Right kidney (tissue), 1 donor: ENCODE measurements at regions not wholly inside any gene's neighbourhood (a gene's known extent, or its start where the extent isn't known, plus 50 kb on each side); places are given as distances from the start of the nearest gene placed in this dataset.
"Not testable (repeated sequence)": the region's sequence is repeated elsewhere in the genome, so short reads cannot be mapped to it uniquely, and the experiment has no call there.

Source experiments
- DNase-seq: peaks from one replicate; pipeline ENCODE4 v3.0.0-alpha.2; 2016

DNA sequence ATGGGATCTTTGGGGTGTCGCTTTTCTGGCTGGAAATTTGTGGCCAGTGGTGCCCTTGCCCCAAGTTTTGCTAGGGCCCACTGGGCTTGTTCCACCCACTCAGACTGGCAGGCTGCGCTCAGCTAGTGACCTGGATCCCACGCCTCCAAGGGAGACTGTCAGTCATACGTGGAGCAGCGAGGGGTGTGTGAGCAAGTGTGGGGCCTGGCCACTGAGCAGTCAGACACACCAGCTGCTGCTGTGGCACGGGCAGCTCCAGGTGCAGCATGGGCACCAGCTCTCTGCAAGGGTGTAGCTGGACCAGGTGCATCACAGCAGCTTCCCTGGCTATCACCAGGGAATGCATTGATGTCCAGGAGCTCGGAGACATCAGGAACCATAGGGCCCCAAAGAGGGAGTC is 327.0 kb downstream of the NR4A2 start:
- DNase-seq = no peak

DNA sequence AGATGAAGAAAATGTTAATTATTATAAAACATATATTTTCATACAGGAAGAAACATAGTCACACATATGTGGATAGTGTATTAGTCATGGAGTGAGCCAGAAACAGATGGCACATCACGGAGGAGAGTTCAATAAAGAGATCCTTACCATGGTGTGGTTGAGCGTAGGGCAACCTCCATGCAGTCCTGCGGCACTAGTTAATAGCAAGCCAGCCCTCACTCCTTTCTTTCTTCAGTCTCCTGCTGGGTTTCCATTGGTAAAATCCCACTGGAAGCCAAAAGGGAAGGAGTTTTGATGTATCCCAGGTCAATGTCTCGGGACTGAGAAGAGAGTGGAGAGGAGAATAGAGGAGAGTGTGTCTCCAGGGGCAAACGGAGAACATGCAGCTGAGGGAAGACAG is 328.1 kb downstream of the NR4A2 start:
- DNase-seq = no peak

DNA sequence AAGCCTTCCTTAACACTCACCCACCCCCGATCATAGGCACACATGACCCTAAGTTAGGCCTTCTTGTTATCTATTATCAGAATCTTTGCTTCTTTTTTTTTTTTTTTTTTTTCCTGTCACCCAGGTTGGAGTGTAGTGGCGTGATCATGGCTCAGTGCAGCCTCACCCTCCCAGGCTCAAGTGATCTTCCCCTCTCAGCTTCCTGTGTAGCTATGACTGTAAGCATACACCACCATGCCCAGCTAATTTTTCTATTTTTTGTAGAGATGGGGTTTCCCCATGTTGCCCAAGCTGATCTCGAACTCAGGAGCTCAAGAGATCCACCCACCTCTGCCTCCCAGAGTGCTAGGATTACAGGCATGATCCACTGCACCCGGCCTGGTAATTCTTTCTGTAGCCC is 328.7 kb downstream of the NR4A2 start:
- no peak for DNase-seq

DNA sequence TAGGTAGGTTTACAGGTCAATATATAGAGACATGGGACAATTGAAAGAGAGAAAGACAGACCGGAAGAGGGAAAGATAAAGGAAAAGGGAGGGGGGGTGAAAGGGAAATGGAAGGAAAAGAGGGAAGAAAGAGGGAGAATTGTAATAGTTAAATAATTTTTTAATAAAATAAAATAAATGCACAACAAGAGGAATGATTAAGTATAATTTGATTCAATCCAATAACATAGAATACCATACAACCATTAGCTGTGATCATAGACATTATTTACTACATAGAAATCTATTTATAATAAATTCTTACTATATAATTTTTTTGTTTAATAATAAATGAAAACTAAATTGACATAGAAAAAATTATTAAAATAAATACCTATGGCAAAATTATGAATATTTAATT is 330.7 kb downstream of the NR4A2 start:
- no peak for DNase-seq

DNA sequence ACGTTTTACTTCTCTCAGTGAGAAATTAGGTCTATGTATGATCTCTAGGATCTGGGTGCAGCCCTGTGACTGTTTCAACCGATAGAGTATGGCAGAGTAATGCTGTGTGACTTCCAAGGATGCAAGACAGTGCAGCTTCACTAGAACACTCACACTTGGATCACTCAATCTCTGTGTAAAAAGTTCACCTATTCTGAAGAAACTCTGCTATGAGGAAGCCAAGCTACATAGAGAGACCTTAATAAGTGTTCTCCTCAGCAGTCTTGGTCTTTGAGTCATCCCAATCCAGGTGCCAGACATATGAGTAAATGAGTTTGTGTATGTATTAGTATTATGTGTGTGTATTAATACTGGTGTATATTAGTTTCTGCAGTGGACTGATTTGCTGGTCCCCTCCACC is 335.0 kb downstream of the NR4A2 start:
- DNase-seq = no peak

DNA sequence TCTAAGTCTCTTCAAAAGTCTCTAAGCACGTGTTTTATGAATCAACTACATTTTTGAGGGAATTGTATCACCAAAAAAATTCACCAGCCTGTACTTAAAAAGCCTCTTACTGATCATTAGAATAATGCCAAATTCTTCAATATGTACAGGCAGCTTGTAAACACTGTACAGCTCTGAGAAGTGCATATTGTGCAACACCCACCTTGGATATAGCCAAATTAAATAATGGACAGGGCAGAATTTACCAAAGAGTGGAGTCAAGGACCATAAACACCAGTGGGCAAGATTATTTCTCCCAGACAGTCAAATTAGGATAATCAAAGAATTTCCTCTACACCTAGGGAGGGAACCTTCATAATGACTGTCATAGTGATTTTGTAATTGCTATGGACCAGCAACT is 338.2 kb downstream of the NR4A2 start:
- no peak for DNase-seq

DNA sequence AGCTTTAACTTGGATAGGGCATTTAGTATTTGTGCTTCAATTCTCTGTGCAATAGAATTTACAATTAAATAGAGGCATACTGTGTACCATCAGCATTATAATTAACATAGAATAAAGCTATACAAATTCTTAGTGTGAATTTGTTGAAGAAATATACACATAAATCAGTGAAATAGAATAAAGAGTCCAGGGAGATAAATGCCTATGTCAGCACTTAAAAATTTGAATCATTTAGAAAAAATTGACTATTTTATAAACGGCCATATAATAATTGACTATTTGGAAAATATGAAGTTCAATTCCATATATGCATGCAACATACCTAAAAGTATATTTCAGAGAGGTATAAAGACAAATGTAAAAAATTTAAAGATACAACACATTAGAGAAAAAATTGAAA is 348.7 kb downstream of the NR4A2 start:
- DNase-seq = no peak

DNA sequence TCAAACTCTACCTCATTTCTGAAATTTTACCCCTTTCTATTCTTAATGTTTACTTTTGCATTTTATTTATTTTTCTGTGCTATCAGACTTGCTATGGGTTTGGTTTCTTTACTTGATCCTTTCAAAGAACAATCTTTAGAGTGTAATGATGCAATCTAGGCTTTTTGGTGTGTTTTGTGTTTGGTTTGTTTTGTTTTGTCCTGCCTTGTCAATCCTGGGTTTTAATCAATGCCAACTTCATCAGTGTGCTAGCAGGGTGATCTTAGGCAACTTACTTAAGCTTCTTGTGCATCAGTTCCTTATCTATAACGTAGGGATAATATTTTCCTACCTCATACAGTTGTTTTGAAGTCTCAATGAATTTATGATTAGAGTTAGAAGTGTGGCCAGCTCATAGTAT is 350.4 kb downstream of the NR4A2 start:
- no peak for DNase-seq

DNA sequence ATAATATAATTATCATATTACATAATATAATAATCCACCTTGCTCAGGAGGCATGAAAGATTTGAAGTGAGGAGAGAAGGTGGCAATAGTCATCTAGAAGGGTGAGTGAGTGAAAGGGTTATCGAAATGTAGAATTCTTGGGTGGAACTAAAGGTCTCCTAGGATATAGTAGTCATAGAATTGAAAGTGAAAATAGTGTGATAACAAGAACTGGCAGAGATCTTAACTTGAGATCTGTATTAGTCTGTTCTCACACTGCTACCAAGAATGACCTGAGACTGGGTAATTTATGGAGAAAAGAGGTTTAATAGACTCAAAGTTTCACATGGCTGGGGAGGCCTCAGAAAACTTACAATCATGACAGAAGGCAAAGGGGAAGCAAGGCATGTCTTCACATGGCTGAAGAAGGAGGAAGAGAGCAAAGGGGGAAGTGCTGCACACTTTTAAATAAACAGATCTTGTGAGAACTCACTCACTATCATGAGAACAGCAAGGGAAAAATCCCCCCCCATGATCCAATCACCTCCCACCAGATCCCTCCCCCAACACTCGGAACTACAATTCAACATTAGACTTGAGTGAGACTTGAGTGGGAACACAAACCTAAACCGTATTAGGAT is 351.5 kb downstream of the NR4A2 start:
- no peak for DNase-seq

DNA sequence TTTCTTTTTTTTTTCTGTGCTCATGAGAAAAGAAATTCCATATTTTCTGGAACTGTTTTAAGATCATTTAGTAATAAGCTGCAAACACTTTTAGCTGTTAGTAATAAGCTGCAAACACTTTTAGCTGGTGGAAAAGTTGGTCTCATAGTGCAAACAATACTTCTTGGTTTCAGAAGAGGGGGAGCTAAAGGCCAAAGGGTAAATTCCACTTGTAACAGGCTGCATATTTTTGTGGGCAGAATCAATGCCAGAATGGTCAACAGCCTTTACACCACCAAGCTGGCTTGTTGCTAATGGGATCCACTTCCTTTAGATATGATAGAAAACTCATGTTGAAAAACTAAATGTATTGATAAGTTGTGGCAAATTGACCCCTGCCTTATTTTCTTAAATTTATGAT is 356.8 kb downstream of the NR4A2 start:
- no peak for DNase-seq

DNA sequence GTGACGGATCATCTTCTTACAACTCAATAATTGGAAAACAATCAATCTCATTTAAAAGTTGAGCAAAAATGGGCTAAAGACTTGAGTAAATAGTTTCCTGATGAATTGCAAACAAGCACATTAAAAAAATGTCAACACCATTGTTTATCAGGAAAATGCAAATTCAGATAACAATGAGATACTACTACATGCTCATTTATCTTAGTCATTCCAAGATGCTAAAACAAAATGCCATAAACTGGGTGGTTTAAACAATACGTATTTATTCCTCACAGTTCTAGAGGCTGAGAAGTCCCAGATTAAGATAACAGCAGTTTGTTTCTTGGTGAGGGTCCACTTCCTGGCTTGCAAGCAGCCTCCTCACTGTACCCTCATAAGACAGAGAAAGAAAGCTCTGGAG is 359.6 kb downstream of the NR4A2 start:
- no peak for DNase-seq

DNA sequence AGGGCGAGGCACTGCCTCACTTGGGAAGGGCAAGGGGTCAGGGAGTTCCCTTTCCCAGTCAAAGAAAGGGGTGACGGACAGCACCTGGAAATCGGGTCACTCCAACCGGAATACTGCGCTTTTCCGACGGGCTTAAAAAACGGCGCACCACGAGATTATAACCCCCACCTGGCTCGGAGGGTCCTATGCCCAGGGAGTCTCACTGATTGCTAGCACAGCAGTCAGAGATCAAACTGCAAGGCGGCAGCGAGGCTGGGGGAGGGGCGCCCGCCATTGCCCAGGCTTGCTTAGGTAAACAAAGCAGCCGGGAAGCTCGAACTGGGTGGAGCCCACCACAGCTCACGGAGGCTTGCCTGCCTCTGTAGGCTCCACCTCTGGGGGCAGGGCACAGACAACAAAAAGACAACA is 366.5 kb downstream of the NR4A2 start:
- not testable (repeated sequence) for DNase-seq

DNA sequence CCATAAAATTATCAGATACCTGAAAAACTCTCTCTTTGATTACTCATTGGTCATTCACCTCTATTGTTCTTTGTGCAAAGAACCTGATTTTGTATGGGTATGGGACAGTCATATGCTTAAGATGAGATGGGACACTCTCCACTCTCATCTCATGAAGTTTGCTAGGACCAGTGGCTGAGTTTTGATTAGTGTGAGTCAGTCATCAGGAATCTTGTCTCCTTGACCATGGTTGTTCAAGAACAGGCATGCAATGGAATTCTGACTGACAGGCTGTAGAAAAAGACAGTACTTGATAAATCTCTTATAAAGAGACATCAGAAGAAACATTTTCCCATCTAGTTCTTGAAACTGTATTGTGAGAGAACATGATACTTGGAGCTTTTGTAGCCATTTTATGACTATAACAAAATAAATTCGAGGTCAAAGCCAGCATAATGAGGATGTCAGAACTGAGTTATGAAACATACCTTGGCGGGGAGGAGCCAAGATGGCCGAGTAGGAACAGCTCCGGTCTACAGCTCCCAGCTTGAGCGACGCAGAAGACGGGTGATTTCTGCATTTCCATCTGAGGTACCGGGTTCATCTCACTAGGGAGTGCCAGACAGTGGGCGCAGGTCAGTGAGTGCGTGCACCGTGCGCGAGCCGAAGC is 367.0 kb downstream of the NR4A2 start:
- no peak for DNase-seq

DNA sequence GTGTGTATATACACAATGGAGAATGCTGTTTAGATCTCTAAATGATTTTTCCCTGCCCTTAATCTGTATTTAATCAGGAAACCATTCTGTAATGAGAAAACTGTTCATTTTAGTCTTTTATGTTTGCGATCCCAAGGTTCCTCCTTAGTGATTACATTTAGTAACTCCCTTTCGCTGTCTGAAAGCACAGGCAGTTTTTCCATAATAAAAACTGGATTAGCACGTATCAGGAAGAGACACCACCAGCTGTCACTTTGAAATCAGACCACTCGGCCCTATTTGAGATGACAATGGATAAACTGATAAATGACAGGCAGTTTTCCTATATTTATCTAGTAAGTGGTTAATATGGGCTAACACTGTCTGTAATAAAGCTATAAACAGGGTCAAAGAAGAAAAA is 370.9 kb downstream of the NR4A2 start:
- DNase-seq = no peak

DNA sequence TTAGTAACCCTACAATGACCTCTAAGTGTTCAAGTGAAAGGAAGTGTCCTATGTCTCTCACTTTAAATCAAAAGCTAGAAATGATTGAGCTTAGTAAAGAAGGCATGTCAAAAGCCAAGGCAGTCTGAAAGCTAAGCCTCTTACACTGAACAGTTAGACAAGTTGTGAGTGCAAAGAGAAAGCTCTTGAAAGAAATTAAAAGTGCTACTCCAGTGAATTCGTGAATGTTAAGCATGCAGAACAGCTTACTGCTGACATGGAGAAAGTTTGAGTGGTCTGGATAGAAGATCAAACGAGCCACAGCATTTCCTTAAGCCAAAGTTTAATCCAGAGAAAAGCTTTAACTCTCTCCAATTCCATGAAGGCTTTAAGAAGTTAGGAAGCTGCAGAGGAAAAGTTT is 373.7 kb downstream of the NR4A2 start:
- no peak for DNase-seq

DNA sequence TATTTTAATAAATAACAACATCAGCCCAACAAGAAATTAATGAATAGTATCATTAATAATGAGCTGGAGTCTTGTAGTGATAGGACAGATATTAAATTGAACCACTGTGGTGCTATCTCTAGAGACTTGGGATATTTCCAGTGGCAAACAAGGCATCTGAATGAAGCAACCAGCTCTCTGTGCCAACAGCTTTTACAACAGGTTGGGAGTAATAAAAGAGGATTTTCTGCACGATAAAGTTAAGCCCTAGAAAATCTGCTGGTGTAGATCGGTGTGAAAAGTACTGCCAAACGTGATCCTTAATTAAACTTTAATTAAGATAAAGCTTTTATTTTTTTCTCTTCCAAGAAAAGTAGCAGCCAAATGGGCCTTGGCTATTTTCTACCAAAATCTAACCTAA is 385.5 kb downstream of the NR4A2 start:
- no peak for DNase-seq

DNA sequence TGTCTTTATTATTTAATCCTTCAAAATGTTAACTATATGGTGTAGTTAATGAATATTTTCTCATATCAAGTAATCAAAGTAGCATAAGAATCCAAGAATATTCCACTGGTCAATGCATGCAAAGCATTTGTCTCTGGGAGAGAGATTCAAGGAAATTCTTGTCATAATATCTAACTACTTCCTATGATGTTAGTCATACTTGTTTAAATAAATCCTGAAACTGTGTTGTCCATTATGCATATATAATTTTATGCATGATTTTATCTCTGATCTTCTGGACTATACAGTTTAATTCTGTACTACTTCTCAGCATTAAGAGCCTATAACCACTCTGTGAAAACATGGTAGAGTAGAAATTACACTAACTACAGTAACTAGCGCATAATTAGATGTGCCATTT is 388.3 kb downstream of the NR4A2 start:
- no peak for DNase-seq

DNA sequence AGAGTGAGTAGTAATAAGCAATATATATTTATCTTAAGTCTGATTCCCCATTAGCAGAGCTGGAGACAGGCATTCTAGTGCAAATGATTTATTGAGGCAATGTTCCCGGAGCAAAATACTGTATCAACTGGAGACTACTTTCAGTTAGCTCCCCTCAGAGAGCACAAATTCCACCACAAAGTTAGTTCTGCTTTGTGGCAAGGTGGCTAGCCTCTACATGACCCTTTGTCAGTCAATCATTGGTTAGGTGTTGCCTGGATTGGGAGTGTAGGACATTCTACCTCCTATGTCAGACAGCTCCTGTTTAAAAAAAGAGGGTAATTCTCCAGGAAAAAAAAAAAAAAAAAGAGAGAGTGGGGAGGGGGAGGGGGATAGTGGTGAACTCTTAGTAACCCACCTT is 402.2 kb downstream of the NR4A2 start:
- no peak for DNase-seq

DNA sequence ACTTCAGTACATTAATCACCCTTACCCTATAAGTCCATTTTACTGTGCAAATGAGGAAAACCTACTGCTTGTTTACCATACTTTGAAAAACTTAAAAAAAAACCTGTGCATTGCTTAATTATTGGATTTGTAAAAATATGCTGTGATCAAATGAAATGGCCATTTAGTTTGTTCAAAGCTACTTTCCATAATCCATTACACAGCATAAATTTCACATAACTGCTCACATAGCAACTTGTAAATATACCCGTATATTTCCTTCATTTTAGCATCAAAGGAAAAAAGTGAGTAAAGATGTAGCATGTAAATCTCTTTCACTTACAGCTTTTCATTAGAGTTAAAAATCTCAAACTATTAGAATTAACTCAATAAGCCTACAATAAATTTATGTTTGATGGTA is 415.1 kb downstream of the NR4A2 start:
- DNase-seq = no peak

DNA sequence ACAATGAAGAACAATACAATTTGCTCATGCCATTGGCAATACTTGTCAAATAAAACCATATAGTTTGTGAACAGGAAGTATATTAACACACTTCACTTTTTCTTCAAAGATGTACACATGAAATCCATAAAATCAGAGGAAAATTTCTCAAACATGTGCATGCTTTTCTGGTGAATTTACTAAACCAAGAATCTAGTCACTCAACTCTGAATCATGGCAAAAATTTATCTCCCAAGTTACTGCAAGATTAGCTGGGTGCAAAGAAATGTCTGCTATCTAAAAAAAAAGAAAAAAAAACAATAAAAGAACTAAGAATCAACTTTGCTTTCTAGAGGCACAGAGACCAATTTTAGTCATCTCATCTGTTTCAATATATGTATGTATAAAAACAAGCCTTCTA is 419.2 kb downstream of the NR4A2 start:
- DNase-seq = no peak

DNA sequence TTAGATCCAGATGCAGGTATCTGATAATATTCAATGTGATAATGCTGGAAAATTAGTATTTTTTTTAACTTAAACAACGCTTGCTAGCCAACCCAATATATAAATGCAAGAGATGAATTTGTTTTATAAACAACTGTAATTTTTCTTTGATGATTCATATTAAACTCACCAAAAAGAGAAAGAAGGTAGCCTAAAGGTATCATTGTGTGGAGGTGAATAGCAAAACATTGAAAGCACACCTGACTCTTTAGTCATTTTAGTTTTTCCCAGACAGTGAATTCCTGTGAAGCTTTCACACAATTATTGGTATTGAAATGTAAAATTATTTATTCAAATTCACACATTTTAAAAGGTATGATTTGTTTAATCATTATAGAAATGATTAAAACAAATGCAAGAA is 424.0 kb downstream of the NR4A2 start:
- DNase-seq = no peak

DNA sequence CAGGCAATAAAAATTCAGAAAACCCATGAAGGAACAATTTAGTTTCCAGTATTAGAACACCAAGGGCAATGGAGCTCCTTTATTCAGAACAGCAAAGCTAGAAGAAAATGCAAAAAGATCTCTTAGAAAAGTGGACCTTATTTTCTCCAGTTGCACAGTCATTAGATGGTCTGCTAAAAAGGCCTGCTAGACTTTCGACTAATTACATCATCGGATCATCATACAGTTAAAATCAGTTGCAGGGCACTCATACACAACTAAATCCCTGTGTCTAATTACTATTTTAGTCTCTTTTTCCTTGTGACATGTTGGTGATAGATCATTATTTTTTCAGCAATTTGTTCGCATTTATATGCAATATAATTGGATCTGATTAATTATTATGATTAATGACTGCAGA is 425.3 kb downstream of the NR4A2 start:
- no peak for DNase-seq

DNA sequence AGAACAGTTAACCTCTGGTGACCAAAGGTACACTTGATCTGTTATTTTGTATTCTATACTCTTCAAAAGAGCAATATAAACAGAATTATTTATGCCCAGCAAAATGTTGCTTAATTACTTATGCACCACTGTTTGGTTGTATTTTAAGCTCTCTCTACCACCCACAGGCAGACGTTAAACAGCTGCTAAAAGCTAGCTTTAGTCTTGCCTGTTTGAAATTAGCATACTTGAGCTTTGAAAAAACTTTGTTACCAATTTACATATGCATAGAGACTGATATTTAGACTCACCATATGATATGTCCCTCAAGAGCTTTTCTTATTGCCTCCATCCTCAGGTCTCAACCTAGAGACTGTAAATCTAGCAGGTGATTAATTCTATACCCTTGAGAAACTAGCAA is 426.9 kb downstream of the NR4A2 start:
- DNase-seq = no peak

DNA sequence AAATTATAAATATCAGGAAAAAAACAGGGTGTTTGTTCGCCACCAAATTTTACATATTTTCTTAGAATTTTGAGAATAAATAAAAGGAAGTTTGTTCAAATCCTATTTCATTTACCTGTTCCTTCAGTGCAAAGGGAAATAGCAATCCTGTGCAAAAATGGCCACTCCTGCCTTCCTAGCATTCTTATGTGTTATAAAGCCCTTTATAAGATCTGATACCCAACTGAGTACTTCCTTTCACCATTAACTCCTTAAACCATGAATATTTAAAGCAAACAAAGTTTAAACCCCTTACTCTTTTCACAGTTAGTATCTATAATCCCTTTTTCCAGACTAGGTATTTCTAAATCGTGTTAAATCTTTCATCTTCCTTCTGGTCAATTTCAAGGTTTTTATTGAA is 427.8 kb downstream of the NR4A2 start:
- DNase-seq = no peak

DNA sequence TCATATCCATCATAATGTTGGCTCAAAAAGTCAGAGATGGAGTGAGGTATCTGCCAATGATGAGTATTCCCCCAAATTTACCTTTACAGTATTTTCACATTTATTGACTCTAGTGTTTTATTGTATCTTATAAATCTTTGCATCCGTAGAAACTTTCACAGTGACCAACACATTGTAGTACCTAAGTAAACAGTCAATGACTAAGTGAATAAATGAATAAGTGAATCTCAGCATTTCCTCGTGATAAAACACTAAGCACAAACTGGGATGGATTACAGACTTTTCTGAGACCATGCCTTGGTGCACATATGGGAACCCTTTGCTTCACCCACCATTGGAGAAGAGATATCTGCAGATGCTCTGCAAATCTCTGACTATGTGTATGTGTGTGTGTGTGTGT is 429.9 kb downstream of the NR4A2 start:
- no peak for DNase-seq
